SK-N-SH treated with all-trans-retinoic acid at 6 μM for 48 hours (cell line): ENCODE measurements at regions not wholly inside any gene's neighbourhood (a gene's known extent, or its start where the extent isn't known, plus 50 kb on each side); places are given as distances from the start of the nearest gene placed in this dataset.

ENCODE experiments used
- ATAC-seq: fragments of 200-7000 bp; cut with Tn5 transposase; 3 replicates; pipeline ENCODE4 v1.9.1; 2020; ENCODE audit warnings: mild to moderate bottlenecking, moderate library complexity
- ARNTL ChIP-seq: fragments of 450-650 bp; formaldehyde crosslinking; IDR thresholded peaks from 2 replicates; pipeline ENCODE4 v1.5.0; 2020; ENCODE audit warnings: low read depth, mild to moderate bottlenecking, moderate library complexity, borderline replicate concordance
- BACH2 ChIP-seq: fragments of 250-450 bp; sonication (Bioruptor Pico); IDR thresholded peaks from 2 replicates; pipeline ENCODE4 v1.9.0; 2021; ENCODE audit warnings: mild to moderate bottlenecking, borderline replicate concordance
- CSDC2 ChIP-seq: fragments of 250-450 bp; sonication (Bioruptor Pico); IDR thresholded peaks from 2 replicates; pipeline ENCODE4 v1.5.0; 2020; ENCODE audit warnings: mild to moderate bottlenecking, moderate library complexity
- CSRNP3 ChIP-seq: fragments of 250-450 bp; sonication (Bioruptor Pico); IDR thresholded peaks from 2 replicates; pipeline ENCODE4 v1.5.1; 2021; ENCODE audit warnings: mild to moderate bottlenecking, moderate library complexity
- ESRRG ChIP-seq: fragments of 250-450 bp; sonication (Bioruptor Pico); IDR thresholded peaks from 2 replicates; pipeline ENCODE4 v1.6.1; 2021; ENCODE audit warnings: mild to moderate bottlenecking
- GLIS3 ChIP-seq: fragments of 250-450 bp; sonication (Bioruptor Pico); IDR thresholded peaks from 2 replicates; pipeline ENCODE4 v1.5.0; 2020; ENCODE audit warnings: mild to moderate bottlenecking, moderate library complexity
- ISL1 ChIP-seq: fragments of 250-450 bp; sonication (Bioruptor Pico); IDR thresholded peaks from 2 replicates; pipeline ENCODE4 v2.1.2; 2022; ENCODE audit warnings: mild to moderate bottlenecking, moderate library complexity
- OSR1 ChIP-seq: fragments of 250-450 bp; sonication (Bioruptor Pico); IDR thresholded peaks from 2 replicates; pipeline ENCODE4 v1.8.0; 2022; ENCODE audit warnings: moderate library complexity, mild to moderate bottlenecking, inconsistent platforms
- PATZ1 ChIP-seq: fragments of 250-450 bp; sonication (Bioruptor Pico); IDR thresholded peaks from 2 replicates; pipeline ENCODE4 v1.8.0; 2020; ENCODE audit warnings: mild to moderate bottlenecking, moderate library complexity, borderline replicate concordance
- POU6F1 ChIP-seq: fragments of 250-450 bp; sonication (Bioruptor Pico); IDR thresholded peaks from 2 replicates; pipeline ENCODE4 v1.8.0; 2021; ENCODE audit warnings: low read depth, mild to moderate bottlenecking, moderate library complexity, borderline replicate concordance
- PPARA ChIP-seq: fragments of 250-450 bp; sonication (Bioruptor Pico); IDR thresholded peaks from 2 replicates; pipeline ENCODE4 v1.5.0; 2020; ENCODE audit warnings: mild to moderate bottlenecking, borderline replicate concordance
- RARB ChIP-seq: fragments of 250-450 bp; sonication (Bioruptor Pico); IDR thresholded peaks from 2 replicates; pipeline ENCODE4 v1.8.0; 2021; ENCODE audit warnings: mild to moderate bottlenecking, moderate library complexity
- SNAI2 ChIP-seq: fragments of 250-450 bp; sonication (Bioruptor Pico); IDR thresholded peaks from 2 replicates; pipeline ENCODE4 v1.5.0; 2020; ENCODE audit warnings: mild to moderate bottlenecking, moderate library complexity
- ZC3H10 ChIP-seq: fragments of 250-450 bp; sonication (Bioruptor Pico); IDR thresholded peaks from 2 replicates; pipeline ENCODE4 v1.5.1; 2021; ENCODE audit warnings: mild to moderate bottlenecking, moderate library complexity
- ZFP3 ChIP-seq: fragments of 250-450 bp; sonication (Bioruptor Pico); IDR thresholded peaks from 2 replicates; pipeline ENCODE4 v1.5.0; 2020; ENCODE audit warnings: mild to moderate bottlenecking, moderate library complexity
- ZFP30 ChIP-seq: fragments of 450-650 bp; formaldehyde crosslinking; IDR thresholded peaks from 2 replicates; pipeline ENCODE4 v1.5.0; 2022; ENCODE audit warnings: mild to moderate bottlenecking, moderate library complexity
- ZNF565 ChIP-seq: fragments of 450-650 bp; formaldehyde crosslinking; conservative IDR thresholded peaks from 2 replicates; pipeline ENCODE4 v1.5.0; 2020; ENCODE audit warnings: low read depth, mild to moderate bottlenecking, moderate library complexity
- ZNF70 ChIP-seq: fragments of 450-650 bp; formaldehyde crosslinking; IDR thresholded peaks from 2 replicates; pipeline ENCODE4 v1.5.0; 2020; ENCODE audit warnings: mild to moderate bottlenecking, moderate library complexity
- TF ChIP-seq, protein P1 (sequence below): fragments of 250-450 bp; sonication (Bioruptor Pico); IDR thresholded peaks from 2 replicates; pipeline ENCODE4 v1.5.1; 2020; ENCODE audit warnings: low read depth, mild to moderate bottlenecking, moderate library complexity
- TF ChIP-seq, protein P2 (sequence below): fragments of 250-450 bp; sonication (Bioruptor Pico); IDR thresholded peaks from 2 replicates; pipeline ENCODE4 v1.5.0; 2020; ENCODE audit warnings: mild to moderate bottlenecking, moderate library complexity

DNA sequence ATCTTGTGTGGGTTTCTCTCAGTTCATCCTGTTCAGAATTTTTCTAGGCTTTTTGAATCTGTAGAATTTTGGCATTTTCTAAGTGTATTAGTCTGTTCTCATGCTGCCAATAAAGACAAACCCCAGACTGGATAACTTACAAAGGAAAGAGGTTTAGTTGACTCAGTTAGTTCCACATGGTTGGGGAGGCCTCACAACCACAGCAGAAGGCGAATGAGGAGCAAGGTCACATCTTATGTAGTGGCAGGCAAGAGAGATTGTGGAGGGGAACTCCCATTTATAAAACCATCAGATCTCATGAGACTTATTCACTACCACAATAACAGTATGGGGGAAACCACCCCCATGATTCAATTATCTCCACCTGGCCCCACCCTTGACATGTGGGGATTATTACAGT, 199.2 kb downstream of the ST6GAL2 start (continued):
- no peak for TF ChIP-seq ZFP30

GRCh38 chr2:106694964-106695470, 190.9 kb downstream of the ST6GAL2 start:
- ATAC-seq: no peak
- TF ChIP-seq ZNF565 (CRISPR knock-in tag) (no peak), SNAI2 (CRISPR knock-in tag) (no peak), PPARA (no peak), RARB (CRISPR knock-in tag) (no peak), ZC3H10 (CRISPR knock-in tag) (no peak), OSR1 (CRISPR knock-in tag) (no peak), ZFP3 (no peak), POU6F1 (CRISPR knock-in tag) (no peak)

DNA sequence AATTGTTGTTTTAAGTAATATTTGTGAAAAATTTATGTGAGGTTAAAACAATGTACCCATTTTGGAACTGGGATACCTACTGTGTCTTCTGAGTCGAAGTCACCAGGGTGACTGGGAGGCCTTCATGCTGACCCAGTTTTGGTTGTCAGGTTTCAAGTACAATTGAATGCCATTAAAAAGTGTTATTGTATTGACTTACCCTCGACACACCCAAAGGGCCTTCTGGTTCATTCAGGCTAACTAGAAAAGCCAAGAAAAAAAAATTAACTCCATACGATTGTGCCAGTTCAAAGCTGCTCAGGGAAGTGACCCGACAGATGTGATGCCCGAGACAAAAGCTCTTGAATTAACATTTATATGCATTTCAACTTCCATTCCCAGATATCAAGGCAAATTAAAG, 190.0 kb downstream of the ST6GAL2 start:
- no peak for ATAC-seq

DNA sequence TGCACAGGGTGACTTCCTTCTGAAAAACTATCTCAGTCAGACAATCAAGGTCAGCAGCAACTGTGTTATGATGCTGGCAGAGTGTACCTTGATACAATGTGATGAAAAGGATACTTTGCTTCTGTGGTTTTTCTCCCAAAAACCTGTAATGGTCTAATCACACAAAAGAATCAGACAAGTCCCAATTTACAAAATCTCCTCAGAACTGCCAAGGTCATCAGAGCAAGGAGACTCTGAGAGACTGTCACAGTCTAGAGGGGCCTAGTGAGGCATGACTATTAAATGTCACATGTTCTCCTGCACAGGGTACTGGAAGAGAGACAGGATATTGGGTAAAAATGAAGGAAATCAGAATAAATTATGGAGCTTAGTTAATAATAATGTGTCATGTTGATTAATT, 185.4 kb downstream of the ST6GAL2 start:
- no peak for TF ChIP-seq GLIS3 (CRISPR knock-in tag)
- no peak for TF ChIP-seq PPARA
- no peak for TF ChIP-seq BACH2 (CRISPR knock-in tag)
- TF ChIP-seq, protein P1, sequence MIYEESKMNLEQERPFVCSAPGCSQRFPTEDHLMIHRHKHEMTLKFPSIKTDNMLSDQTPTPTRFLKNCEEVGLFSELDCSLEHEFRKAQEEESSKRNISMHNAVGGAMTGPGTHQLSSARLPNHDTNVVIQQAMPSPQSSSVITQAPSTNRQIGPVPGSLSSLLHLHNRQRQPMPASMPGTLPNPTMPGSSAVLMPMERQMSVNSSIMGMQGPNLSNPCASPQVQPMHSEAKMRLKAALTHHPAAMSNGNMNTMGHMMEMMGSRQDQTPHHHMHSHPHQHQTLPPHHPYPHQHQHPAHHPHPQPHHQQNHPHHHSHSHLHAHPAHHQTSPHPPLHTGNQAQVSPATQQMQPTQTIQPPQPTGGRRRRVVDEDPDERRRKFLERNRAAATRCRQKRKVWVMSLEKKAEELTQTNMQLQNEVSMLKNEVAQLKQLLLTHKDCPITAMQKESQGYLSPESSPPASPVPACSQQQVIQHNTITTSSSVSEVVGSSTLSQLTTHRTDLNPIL (CRISPR knock-in tag): no peak
- TF ChIP-seq PATZ1 (CRISPR knock-in tag): no peak
- no peak for TF ChIP-seq POU6F1 (CRISPR knock-in tag)
- no peak for TF ChIP-seq ZNF70
- no peak for TF ChIP-seq ARNTL (CRISPR knock-in tag)
- no peak for TF ChIP-seq ISL1 (CRISPR knock-in tag)
- no peak for TF ChIP-seq CSRNP3 (CRISPR knock-in tag)
- no peak for TF ChIP-seq ZNF565 (CRISPR knock-in tag)
- TF ChIP-seq, protein P2, sequence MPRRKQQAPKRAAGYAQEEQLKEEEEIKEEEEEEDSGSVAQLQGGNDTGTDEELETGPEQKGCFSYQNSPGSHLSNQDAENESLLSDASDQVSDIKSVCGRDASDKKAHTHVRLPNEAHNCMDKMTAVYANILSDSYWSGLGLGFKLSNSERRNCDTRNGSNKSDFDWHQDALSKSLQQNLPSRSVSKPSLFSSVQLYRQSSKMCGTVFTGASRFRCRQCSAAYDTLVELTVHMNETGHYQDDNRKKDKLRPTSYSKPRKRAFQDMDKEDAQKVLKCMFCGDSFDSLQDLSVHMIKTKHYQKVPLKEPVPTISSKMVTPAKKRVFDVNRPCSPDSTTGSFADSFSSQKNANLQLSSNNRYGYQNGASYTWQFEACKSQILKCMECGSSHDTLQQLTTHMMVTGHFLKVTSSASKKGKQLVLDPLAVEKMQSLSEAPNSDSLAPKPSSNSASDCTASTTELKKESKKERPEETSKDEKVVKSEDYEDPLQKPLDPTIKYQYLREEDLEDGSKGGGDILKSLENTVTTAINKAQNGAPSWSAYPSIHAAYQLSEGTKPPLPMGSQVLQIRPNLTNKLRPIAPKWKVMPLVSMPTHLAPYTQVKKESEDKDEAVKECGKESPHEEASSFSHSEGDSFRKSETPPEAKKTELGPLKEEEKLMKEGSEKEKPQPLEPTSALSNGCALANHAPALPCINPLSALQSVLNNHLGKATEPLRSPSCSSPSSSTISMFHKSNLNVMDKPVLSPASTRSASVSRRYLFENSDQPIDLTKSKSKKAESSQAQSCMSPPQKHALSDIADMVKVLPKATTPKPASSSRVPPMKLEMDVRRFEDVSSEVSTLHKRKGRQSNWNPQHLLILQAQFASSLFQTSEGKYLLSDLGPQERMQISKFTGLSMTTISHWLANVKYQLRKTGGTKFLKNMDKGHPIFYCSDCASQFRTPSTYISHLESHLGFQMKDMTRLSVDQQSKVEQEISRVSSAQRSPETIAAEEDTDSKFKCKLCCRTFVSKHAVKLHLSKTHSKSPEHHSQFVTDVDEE (CRISPR knock-in tag): no peak
- TF ChIP-seq ZFP3: no peak
- TF ChIP-seq ESRRG (CRISPR knock-in tag): no peak
- TF ChIP-seq CSDC2: no peak
- no peak for TF ChIP-seq OSR1 (CRISPR knock-in tag)
- TF ChIP-seq, all 23 proteins: peak for 0
- no peak for ATAC-seq

More for the DNA sequence above, 190.0 kb downstream of the ST6GAL2 start:
- TF ChIP-seq CSDC2: no peak
